GM18870 (cell line): ENCODE measurements at regions not wholly inside any gene's neighbourhood (a gene's known extent, or its start where the extent isn't known, plus 50 kb on each side); places are given as distances from the start of the nearest gene placed in this dataset.
A peak's percentile ranks its signal among the peaks of the same experiment; 100 is the strongest.

Source experiments
- ATAC-seq: cut with Tn5 transposase; IDR thresholded peaks from one replicate; pipeline ENCODE4 v1.9.1; 2021; ENCODE audit warnings: moderate library complexity; ENCODE audit not compliant: unreplicated experiment

DNA sequence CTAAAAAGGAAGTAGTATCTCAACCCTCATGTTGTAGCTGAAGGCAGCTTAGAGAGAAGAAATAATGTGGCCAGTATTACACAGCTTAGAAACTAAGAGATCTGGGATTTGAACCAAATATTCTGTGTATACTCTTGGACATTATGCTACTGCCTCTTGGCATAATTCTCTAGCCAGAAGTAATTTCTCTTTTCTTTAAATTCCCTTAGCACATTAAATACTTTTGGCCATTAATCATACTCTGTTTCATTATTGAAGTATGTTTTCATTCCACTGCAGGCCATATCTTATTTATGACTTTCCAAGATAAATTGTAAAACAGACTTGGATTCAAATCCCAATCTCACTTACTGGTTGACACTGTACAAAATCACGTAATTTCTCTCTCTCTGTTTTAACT is 181.3 kb upstream of the SPAG17 start:
- no peak for ATAC-seq

DNA sequence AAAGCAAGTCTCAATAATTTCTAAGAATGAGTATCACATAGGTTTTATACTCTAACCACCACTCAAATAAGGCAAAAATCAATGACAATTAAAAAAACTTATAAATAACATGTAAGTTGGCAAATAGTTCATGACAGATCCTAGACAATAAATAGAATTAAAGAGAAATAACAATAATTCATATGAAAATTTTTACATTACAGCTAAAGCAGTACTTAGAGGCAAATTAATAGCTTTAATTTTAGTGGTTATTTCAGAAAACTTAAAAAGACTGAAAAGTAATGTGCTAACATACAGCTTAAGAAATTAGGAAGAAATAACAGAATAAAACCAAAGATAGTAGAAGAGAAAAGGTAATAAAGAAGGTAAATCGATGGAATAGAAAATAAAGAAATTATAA is 179.9 kb upstream of the SPAG17 start:
- no peak for ATAC-seq

DNA sequence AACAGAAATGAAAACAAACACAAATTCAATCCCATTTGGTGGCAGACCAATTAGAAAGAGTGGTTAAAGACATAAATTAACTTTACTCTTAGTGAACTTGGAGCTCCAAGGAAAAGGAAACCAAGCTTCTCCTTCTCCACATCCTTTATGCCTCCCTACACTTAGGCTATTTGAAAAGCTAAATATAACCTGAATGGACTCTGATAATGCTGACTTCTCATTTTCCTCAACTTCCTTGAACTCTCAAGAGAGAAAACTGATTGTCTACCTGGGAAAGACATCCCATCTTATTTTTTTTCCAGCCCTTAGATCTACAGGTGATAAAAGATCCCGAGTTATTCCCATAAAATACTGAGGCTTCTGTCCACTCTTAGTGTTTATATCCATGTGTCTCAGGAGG is 178.4 kb upstream of the SPAG17 start:
- ATAC-seq: no peak

DNA sequence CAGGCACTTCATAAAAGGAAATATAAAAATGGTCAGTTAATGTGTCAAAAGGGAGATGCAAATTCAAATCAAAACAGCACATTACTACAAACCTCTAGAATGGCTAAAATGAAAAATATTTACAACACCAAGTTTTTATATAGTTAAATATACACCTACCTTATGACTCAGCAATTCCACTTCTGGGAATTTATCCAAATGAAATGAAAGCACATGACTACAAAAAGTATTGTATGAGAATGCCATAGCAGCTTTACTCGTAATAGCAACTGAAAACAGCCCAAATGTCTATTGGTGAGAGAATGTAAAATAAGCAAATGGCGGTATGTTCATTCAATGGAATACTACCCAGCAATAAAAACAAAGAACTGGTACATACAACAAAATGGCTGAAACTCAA is 175.8 kb upstream of the SPAG17 start:
- ATAC-seq: no peak

DNA sequence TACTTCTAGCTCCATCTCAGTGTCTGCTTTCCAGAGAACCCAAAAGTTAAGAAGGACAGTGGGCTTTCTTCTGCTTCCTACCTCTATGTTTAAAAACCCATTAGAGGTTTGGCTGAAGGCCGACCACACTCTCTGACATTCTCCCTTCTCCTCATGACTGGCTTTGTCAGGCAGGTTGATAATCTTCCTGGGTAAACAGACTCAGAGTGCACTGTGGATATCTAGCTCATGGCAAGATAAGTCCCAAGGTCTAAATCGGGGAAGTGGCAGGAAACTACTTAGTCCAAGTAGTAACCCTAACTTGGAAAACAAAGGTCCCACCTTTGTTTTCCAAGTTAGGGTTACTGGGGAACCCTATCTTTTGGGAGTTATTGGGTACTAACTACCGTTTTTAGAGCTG is 161.9 kb upstream of the SPAG17 start:
- no peak for ATAC-seq

DNA sequence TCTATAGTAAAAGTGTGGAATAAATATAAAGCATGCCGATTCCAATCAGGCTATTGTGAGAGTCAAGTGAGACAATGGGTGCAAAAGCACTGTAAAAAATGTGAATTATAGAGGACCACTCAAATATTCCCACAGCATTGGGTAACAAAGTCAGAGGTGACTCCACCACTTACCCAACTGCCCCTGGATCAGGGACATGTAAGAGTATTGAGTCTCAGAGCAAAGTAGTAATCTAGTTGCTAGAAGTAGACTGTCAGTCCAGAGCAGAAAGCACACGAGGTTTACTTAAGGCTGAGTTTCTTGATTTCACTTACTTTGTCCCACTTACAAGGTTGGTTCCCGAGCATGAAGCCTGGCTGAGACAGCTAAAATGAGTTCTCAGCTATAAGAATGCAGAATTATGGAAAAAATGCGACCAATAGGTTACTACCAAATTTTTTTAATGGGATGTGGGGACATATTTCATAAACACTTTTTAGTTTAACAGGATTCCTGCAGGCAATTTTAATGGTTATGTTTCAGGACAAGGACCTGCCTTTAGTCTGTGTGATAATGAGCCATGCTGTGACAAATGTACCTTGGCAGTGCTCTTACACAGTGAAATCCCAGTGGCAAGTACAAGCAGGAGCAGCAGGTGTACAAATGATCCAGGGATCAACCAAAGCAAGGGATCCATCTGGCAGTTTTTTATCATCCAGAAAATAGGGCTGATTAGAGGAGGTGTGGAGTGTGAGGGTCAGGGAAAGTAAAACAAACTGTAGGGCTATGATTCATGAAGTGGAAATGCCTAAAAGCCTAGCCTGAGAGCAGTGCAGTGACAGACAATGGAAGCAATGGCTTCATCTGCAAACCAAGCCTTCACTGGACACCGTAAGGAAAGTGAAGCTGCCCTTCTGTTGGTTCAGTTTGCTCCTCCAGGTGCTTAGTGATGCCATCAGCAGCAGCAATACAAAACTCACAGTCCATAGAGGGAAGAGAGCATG is 156.2 kb upstream of the SPAG17 start:
- ATAC-seq: no peak

DNA sequence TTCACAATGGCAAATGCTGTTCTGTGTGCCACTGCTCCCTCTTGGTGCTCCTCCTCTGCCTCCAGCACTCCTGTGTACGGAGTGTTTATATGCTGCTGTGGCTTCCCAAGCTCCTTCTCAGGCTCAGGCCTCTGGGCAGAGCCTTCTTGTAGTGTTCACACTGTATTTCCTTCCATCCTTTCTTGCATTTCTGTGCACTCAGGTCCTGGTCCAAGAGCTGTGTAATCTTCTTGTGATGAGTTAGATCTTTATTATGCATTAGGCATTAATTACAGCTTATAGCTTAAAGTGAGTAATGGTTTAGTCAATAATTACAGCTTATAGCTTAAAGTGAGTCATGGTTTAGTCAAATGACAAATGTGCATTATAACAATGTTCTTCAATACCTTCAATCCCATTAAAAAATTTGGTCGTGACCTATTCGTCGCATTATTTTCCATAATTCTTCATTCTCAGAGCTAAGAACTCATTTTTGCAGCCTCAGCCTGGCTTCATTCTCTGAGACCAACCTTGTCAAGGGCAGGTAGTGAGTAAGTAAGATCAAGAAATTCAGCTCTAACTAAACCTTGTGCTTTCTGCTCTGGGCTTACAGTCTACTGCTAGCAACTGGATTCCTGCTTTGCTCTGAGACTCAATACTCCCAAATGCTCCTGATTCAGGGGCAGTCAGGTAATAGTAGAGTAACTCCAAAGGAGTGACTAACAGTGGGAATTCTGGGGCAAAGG is 154.5 kb upstream of the SPAG17 start:
- ATAC-seq: no peak

DNA sequence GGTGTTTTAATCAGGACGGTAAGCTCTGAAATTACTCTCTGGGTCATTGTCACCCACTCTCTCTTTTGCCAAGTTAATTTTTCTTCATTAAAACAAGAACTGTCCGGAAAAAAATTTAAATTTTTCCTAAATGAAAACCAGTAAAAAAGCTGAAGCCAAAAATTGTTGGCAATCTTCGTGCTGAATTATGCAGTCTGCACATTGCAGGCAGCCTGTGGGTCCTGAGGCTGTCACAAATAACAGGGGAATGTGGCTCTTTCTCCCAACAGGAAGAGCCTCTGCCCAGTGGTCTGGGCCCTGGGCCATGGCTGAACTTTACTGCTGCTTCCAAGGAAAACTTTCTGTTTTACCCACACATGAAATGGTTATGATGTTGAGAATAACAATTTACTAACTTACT is 153.9 kb upstream of the SPAG17 start:
- ATAC-seq: no peak

DNA sequence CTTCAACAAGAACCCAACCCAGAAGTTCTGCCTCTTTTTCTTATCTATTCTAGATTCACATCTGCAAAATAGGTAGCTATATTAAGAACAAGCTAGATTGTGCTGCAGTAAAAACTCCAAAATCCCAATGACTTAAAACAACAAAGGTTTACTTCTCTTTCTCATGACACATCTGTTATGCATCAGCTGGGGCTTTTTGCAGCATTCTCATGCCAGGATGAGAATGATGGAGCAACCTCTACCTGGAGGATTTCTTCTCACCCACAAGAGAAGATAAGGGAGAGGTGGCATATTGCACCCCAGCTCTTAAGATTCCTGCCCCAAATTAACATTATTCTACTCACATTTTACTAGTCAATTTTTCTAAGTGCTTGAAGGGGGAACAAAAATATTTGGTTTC is 152.3 kb upstream of the SPAG17 start:
- no peak for ATAC-seq

DNA sequence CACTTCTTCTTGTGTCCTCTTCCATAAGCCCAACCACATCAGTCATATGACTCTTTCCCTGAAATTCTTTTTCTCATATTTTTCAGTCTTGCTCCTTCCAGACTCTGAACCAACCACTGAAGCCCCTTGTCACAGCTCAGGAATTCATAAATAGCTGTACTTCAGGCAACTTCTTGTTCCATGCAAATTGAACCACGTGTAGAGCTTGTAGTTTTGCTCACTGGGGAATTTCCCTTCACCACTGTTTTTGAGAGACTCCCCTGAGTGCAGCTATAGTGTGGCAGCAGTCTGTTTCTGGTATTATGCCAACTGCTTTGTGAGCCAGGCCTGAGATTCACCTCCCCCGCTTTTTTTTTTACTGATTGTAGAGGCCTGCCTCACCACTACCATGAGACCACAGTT is 150.3 kb upstream of the SPAG17 start:
- peak; percentile 97 for ATAC-seq

DNA sequence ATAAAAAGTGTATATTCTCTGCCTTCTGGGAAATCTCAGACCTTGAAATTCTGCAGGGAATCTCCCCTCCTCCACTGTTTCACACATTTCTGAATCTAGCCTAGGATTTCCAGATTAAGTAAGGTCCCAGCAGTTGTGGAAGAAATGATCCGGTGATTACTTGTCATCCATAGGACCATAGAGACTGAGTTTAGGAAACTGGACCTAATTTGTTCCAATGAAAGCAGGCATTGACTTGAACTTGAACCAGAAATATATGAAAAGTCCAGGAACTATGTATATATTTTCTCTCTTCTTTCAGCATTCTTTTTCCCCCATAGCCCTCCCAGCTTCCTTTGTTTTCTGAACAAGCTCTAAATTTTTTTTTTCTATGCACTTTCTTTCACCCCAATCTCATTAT is 149.5 kb upstream of the SPAG17 start:
- ATAC-seq: no peak

DNA sequence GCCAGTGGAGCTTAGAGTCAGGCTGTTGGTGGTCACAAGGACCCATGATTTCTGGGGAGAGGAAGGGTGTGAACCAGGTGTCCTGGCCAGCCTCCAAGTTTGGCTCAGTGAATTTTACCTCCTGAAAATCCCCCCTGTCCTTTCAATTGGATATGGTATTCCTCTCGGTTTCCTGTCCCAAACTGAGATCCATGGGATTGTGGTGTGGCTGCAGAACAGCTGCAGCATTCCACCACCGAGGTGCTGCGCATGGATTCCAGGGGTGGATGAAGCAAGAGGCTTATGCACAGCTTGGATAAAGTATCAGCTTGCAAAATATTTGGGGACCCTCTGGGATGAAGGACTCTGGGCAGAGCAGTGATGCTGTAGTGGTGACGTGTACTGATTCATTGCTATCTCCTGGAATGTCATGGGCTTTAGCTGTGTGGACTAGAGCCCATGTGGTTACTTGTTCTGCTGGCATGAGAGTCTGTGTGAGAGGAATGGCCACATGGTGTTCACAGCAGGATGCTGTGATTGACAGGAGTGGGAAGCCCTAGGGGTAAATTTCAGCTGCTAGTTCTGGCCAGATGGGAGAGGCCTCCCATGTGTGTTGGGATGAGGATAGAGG is 148.7 kb upstream of the SPAG17 start:
- no peak for ATAC-seq

DNA sequence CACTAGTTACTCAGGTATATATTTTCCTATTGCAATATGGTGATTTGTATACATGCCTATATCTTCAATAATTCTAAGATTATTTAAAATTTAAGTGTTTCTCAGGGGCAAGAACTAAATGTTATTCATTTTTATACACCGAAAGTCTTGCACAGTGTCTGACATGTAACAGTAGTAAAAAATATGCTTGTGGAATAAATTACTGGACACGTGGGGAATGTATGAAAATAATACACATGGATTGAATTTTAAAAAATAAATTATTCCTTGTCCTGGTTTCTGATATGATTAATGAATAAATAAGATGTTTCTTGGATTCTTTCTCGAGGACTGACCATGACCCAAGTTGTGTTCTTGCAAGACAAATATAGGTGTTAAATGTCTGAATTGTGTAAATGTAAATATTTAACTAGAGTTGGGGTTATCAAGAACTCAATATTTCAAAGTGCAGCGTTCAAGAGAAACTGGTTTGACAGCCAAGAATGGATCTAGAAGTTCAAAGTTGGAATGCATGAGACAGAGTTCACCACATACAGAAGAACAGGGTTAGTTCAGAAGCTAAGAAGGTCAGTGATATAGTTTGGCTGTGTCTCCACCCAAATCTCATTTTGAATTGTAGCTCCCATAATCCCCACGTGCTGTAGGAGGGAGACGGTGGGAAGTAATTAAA is 142.1 kb upstream of the SPAG17 start:
- no peak for ATAC-seq

DNA sequence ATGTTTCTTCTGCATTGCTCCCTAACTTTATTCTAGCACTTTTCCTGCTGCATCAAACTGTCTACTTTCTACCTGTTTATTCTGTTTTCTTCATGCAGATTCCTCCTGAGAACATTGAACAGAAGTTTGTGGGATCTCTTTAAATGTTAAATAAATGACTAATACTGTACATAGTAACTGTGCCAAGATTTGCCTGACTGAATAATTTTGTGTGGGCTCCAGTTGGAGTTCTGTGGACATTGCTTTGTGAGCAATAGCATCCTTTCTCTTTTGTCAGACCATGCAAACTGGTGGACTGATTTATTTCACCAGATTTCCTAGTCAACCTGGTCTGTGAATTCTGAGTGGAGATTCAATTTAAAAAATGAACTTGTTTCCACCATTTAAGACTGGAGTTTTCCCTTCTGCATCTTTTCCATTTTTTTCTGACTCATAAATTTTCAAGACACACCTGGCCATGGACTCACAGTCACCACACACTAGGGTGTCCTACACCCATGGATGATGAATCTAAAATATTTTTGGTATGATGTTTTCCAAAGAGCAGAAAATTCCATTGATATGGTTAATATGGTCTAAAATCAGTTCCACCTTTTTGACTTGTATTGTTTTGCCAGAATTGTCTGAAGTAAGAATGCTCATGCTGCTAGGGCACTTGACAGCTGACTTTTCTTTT is 140.7 kb upstream of the SPAG17 start:
- no peak for ATAC-seq

DNA sequence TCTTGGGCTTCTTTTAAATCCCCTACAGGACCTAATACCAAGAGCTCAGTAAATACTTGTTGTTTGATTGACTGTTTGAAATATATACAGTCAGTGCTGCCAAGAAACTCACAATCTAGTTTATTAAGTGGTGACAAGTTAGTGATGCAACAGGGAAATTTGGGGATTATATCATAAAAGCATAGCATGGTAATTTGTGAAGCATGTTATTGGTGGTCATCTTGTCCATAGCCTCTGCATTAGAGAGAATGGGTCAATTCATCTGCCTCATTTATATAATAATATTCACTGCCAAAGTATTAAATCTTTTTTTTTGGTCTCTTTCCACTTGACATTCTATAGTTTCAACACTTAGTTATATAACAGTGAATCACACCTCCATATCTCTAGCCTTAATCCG is 138.2 kb upstream of the SPAG17 start:
- no peak for ATAC-seq

DNA sequence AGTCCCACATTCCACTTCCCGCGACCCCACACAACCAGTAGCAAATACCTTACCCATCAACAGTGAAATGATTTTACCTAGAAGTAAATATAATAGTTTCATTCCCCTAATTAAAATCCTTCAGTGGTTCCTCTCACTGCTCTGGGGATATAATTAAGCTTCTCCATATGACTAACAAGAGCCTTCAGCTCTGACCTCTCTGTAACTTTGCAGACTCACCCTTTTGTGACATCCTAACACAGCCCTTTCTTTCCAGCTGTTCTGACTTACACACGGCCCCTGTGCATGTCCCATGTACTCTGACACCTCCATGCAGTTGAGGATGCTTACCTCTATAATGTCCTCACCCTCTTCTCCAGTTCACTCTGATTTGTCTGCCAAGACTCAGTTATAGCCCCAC is 137.3 kb upstream of the SPAG17 start:
- no peak for ATAC-seq

DNA sequence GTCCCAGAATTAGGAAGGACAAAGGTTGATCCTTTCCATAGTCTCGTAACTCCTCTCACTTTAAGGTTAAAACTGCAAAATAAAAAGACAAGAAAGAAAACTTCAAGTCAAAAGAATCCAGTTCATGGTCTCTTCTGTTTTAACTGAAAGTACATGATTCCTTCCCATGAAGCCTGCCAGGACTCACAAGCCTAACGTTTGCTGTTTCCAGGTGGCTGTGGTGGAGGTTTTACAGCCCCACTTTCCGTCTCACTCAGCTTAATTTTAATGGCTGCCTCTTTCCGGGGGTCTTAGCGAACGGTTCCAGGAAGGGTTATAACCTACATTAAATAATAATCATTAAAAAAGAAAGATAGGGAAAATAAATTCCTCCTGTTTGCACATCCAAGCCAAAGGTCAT is 136.8 kb upstream of the SPAG17 start:
- no peak for ATAC-seq

DNA sequence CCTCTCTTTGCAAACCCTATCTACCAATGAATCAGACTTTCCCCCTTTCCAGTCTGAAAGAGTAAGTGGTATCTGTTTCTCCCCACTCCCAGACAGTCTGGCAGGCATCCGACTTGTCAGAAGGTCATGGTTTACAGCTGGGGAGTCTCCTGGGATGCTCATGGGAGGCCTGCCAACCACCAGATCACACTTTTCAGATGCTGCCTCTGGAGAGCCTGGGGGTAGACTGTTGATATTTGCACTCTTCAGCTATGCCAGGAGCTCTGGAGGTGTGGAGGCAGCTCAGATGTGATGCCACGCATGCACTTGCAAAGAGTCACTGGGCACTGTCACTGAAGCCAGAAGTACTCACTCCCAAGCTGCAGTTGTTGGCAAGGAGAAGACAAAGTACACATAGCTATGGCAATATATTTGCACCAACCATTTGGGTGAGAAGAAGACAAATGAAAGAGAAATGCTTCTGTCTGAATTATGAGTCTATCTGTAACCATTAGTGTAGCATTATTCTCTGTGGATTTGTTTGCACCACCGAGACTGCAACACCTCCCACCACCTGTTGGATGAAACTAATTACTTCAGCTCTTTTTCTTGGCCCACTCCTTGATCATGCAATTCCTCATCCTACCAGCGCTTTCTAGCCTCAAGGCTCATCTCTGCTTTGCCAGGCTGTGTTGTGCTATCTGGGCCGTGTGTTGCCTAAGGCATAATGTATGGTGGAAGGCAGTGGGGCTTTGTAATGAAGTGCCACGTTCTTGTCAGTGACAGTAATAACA is 133.0 kb upstream of the SPAG17 start:
- no peak for ATAC-seq

DNA sequence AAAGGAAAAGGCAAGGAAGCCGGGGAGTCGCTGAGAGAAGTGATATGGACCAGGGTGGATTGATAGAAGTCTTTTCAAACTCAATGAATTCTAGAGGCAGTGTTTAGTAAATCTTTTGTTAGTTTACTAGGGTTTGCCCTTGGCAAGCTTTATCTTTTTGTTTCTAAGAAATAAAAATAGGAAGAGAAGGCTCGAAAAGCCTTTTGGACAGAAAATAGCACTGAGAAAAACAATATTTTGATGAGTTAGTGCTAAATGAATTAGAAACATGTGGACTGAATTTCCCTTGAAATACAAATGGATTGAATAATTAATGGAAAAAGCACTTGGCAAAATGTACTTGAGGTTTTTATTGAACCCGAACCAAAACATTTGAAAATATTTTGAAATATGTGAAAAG is 121.8 kb upstream of the SPAG17 start:
- ATAC-seq: no peak
